PC-9 (cell line): ENCODE measurements at regions not wholly inside any gene's neighbourhood (a gene's known extent, or its start where the extent isn't known, plus 50 kb on each side); places are given as distances from the start of the nearest gene placed in this dataset.
"Not testable (repeated sequence)": the region's sequence is repeated elsewhere in the genome, so short reads cannot be mapped to it uniquely, and the experiment has no call there.

ENCODE experiments used
- BruUV-seq: library from RNA; stranded (reverse); fragments of 400-500 nt; replicated peaks from 2 replicates; lab custom pipeline; 2021; lab: Mats Ljungman, UMichigan
- CTCF ChIA-PET: fragments of 300-600 bp; sonication (Branson Sonifier 250); formaldehyde crosslinking; loops from one replicate; lab custom pipeline; 2022; ENCODE audit warnings: antibody characterized with exemption; lab: Charles Lee
- POLR2A ChIA-PET: fragments of 300-600 bp; sonication (Branson Sonifier 250); formaldehyde crosslinking; loops from one replicate; lab custom pipeline; 2022; ENCODE audit warnings: antibody characterized with exemption; ENCODE audit not compliant: unreplicated experiment; lab: Charles Lee
- DNase-seq, 2 experiments: peaks; one replicate each; pipeline versions ENCODE4 v3.0.0 to v3.0.0-alpha.2; 2015 to 2022; ENCODE audit warnings: mixed read lengths in 1 of 2
- H2AFZ ChIP-seq: fragments of 200-600 bp; sonication (generic); 2 replicates; pipeline ENCODE4 v1.8.1; 2017; ENCODE audit warnings: antibody characterized with exemption
- H3F3A ChIP-seq: fragments of 200-600 bp; sonication (generic); 2 replicates; pipeline ENCODE4 v1.8.1; 2017; ENCODE audit warnings: antibody characterized with exemption, mild to moderate bottlenecking, low read depth; ENCODE audit not compliant: insufficient read depth
- H3K27ac ChIP-seq: fragments of 200-600 bp; sonication (generic); 2 replicates; pipeline ENCODE4 v1.6.1; 2016; ENCODE audit warnings: mixed run types
- H3K27me3 ChIP-seq: fragments of 200-600 bp; sonication (generic); 2 replicates; pipeline ENCODE4 v1.6.1; 2016; ENCODE audit warnings: low read depth, mixed run types; ENCODE audit not compliant: insufficient read depth
- H3K36me3 ChIP-seq: fragments of 200-600 bp; sonication (generic); 2 replicates; pipeline ENCODE4 v1.6.1; 2016; ENCODE audit warnings: low read depth, mixed run types
- H3K4me1 ChIP-seq: fragments of 200-600 bp; sonication (generic); replicated peaks from 2 replicates; pipeline ENCODE4 v1.6.1; 2016; ENCODE audit warnings: mixed run types; ENCODE audit not compliant: insufficient read depth
- H3K4me2 ChIP-seq: fragments of 200-600 bp; sonication (generic); 2 replicates; pipeline ENCODE4 v1.6.1; 2017; ENCODE audit warnings: mixed run types
- H3K4me3 ChIP-seq: fragments of 200-600 bp; sonication (generic); 2 replicates; pipeline ENCODE4 v1.6.1; 2016; ENCODE audit warnings: mixed run types
- H3K79me2 ChIP-seq: fragments of 200-600 bp; sonication (generic); 2 replicates; pipeline ENCODE4 v1.6.1; 2017; ENCODE audit warnings: low read depth, mixed run types
- H3K9me2 ChIP-seq: fragments of 200-600 bp; sonication (generic); 2 replicates; pipeline ENCODE4 v1.8.1; 2017; ENCODE audit warnings: mild to moderate bottlenecking; ENCODE audit not compliant: insufficient read depth
- H3K9me3 ChIP-seq: fragments of 200-600 bp; sonication (generic); 2 replicates; pipeline ENCODE4 v1.8.1; 2016; ENCODE audit warnings: low read depth; ENCODE audit not compliant: insufficient read depth
- H4K20me1 ChIP-seq: fragments of 200-600 bp; sonication (generic); 2 replicates; pipeline ENCODE4 v1.8.1; 2017; ENCODE audit not compliant: insufficient read depth
- EZH2 ChIP-seq: fragments of 200-600 bp; sonication (generic); IDR thresholded peaks from 2 replicates; pipeline ENCODE4 v1.8.0; 2017; ENCODE audit warnings: antibody characterized with exemption, low read depth
- intact Hi-C: fragments of 100-400 bp; cut with micrococcal nuclease; formaldehyde crosslinking; loops from one replicate; pipeline ENCODE4 v1.10.0; 2022; ENCODE audit not compliant: unreplicated experiment
- TF ChIP-seq, protein P1 (sequence below): fragments of 200-600 bp; sonication (generic); conservative IDR thresholded peaks from 2 replicates; pipeline ENCODE4 v1.6.1; 2017; ENCODE audit warnings: mixed run types, antibody characterized with exemption, mild to moderate bottlenecking, moderate library complexity

DNA sequence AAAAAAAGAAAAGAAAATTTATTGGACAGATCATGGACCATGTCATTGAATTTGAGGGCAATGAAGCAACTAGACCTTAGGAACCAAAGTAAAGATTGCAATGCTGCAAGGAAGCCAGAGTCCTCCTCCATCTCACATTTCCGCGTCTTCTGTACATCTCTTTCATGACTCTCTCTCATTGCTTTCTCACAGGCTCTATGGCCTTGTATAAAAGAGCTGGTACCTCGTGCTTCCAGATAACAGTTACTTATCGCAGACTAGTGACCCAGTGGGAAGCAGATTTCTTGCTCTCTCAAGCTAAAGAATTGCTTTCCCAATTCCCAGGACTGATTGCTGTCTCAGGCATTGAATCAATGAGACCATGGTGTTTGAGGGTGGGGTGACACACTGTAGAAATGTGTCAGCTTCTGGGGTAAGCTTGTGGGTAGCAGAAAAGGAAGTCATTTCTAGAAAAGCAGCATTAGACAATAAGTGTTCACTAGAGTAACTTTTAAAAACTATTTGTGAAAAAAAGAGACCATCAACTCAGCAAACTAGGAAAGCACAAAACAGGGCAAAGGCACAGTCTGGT is 635.3 kb downstream of the UTRN start:
- CTCF ChIA-PET, result no interaction called here
- Histone ChIP-seq H3K27ac (no peak overlapping the region), H3K4me1 (peaks cover 9% of the 10 kb centered on the region; the same call in 1 of the 2 replicates), H3K36me3 (no peaks in the 10 kb centered on the region), H3K4me3 (no peak overlapping the region), H3K9me2 (peaks cover 4% of the 10 kb centered on the region; the same call in 1 of the 2 replicates), H2AFZ (no peak overlapping the region), H4K20me1 (no peaks in the 10 kb centered on the region), H3K4me2 (no peak overlapping the region), H3F3A (0 out of 2 replicates have a peak, but pooled peaks cover 4% of the 10 kb centered on the region), H3K27me3 (no peaks in the 10 kb centered on the region), H3K79me2 (no peaks in the 10 kb centered on the region), H3K9me3 (no peaks in the 10 kb centered on the region)
- BruUV-seq, result no TSS peak
- intact Hi-C loops, result no loop called here
- TF ChIP-seq EZH2, result no peak
- TF ChIP-seq, protein P1, sequence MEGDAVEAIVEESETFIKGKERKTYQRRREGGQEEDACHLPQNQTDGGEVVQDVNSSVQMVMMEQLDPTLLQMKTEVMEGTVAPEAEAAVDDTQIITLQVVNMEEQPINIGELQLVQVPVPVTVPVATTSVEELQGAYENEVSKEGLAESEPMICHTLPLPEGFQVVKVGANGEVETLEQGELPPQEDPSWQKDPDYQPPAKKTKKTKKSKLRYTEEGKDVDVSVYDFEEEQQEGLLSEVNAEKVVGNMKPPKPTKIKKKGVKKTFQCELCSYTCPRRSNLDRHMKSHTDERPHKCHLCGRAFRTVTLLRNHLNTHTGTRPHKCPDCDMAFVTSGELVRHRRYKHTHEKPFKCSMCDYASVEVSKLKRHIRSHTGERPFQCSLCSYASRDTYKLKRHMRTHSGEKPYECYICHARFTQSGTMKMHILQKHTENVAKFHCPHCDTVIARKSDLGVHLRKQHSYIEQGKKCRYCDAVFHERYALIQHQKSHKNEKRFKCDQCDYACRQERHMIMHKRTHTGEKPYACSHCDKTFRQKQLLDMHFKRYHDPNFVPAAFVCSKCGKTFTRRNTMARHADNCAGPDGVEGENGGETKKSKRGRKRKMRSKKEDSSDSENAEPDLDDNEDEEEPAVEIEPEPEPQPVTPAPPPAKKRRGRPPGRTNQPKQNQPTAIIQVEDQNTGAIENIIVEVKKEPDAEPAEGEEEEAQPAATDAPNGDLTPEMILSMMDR, result no peak
- POLR2A ChIA-PET, result interaction anchor here (0.6 kb wide), 1 partner anchor 23 kb away, joined by 3 read pairs; no protein-coding TSS in a partner anchor
- no peak for DNase-seq

DNA sequence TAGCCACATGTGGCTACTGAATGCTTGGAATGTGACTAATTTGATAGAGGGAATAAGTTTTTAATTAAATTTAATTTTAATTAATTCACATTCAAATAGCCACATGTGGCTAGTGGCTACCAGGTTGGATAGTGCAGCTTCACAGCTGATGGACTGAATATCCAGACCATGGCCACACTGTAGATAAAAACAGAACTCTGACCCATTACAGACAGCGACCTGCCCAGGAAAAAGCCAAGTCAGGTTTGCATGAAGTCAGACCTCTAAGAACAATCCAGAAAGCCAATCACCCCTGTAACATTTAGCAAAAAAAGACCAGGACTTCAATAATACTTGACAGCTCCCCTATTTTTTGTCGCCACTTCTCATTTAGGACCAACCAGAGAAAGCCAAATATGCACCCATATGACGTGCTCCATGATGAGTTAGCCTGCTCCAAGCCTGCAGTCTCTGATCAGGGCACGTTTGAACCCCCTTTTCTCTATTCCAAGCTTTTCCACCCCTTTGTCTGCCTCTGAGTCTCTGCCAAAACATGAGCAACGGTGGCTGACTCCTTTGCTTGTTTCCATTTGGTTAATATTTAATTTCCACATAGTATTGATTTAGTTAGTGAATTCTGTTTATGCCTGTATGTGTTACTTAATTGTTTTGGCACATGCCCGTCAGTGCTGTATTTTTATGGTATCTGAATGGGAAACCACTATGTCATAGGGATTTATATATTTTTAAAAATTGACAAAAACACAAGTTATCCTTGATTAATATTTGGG is 636.3 kb downstream of the UTRN start:
- Histone ChIP-seq H3K4me1 (peaks cover 9% of the 10 kb centered on the region; the same call in 1 of the 2 replicates), H3K36me3 (no peaks in the 10 kb centered on the region), H2AFZ (no peak overlapping the region), H4K20me1 (no peaks in the 10 kb centered on the region), H3K9me2 (no peaks in the 10 kb centered on the region), H3F3A (0 out of 2 replicates have a peak, but pooled peaks cover 4% of the 10 kb centered on the region), H3K27ac (no peak overlapping the region), H3K79me2 (no peaks in the 10 kb centered on the region), H3K4me2 (no peak overlapping the region), H3K27me3 (no peaks in the 10 kb centered on the region), H3K4me3 (no peak overlapping the region), H3K9me3 (no peaks in the 10 kb centered on the region)
- BruUV-seq, result no TSS peak
- POLR2A ChIA-PET, result no interaction called here
- intact Hi-C loops, result no loop called here
- CTCF ChIA-PET, result no interaction called here
- TF ChIP-seq, protein P1, result no peak
- TF ChIP-seq EZH2, result no peak
- no peak for DNase-seq

DNA sequence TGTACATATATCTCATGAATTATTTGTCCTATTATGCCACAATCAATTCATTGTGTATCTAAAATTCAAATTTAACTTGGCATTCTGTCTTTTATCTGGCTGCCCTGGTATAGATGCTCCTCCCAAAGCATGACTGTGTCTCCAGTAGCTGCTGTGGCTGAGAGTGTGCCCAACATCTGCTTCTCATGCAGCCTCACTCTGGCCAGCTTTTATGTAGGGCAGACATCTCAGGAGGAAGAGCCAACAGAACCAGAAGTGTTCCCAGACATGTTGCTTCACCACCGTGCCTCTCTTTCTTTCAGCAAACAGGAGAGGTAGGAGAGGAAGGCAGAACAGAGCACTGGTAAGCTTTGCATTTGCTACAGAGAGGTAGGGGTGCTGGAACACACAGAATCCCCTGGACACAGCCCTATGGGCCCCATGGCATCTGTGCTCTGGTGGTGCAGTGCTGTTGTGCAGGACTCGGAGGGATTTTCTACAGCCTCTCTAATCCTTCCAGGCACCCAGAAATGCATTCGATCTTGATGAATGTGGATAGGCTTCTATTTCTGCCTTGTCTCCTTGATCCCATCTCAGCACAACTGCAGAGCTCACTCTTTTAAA is 637.1 kb downstream of the UTRN start:
- Histone ChIP-seq H3K36me3 (no peaks in the 10 kb centered on the region), H3K4me3 (no peak overlapping the region), H3K9me2 (no peaks in the 10 kb centered on the region), H3K9me3 (no peaks in the 10 kb centered on the region), H3F3A (0 out of 2 replicates have a peak, but pooled peaks cover 4% of the 10 kb centered on the region), H3K4me2 (peak overlapping the region; percentile 23), H3K4me1 (peaks cover 9% of the 10 kb centered on the region; the same call in 1 of the 2 replicates), H3K27me3 (no peaks in the 10 kb centered on the region), H2AFZ (no peak overlapping the region), H3K79me2 (no peaks in the 10 kb centered on the region), H3K27ac (peak overlapping the region; percentile 69), H4K20me1 (no peaks in the 10 kb centered on the region)
- BruUV-seq, result TSS peak; percentile 82
- DNase-seq, result no peak
- ChIA-PET CTCF (no interaction called here), POLR2A (no interaction called here)
- intact Hi-C loops, result no loop called here
- TF ChIP-seq EZH2, result no peak
- TF ChIP-seq, protein P1, result no peak

DNA sequence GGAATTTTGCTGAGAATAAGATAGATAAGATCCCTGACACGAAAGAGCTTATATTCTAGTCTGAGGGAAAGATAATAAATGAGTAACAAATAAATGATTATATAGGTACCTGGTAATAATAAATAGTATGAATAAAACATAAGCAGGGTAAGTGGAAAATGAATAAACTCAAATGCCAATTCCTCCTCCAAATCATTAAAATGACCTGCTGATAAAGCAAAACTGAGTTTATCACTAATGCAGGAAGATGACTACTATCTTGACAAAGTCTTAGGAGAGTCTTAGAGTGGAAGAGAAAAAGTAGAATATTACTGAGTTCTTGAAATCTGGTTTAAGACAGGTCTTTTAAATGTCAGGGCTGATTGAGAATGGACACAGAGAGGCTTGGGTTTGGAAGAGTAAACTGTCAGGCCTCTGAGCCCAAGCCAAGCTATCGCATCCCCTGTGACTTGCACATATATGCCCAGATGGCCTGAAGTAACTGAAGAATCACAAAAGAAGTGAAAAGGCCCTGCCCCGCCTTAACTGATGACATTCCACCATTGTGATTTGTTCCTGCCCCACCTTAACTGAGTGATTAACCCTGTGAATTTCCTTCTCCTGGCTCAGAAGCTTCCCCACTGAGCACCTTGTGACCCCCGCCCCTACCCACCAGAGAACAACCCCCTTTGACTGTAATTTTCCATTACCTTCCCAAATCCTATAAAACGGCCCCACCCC is 637.8 kb downstream of the UTRN start:
- H3K36me3 ChIP-seq, H3K27me3 ChIP-seq, POLR2A ChIA-PET, H3K9me3 ChIP-seq, CTCF ChIA-PET, H3K4me3 ChIP-seq, H3K79me2 ChIP-seq, H3F3A ChIP-seq, H4K20me1 ChIP-seq, BruUV-seq, H3K4me1 ChIP-seq, intact Hi-C loops, H2AFZ ChIP-seq, H3K9me2 ChIP-seq: not testable (repeated sequence)
- Histone ChIP-seq H3K27ac (peak overlapping the region; percentile 69), H3K4me2 (peak overlapping the region; percentile 23)
- DNase-seq, result peak in 1 of 2 experiments; percentile 21
